ENCODE measurements at regions not wholly inside any gene's neighbourhood (a gene's known extent, or its start where the extent isn't known, plus 50 kb on each side); places are given as distances from the start of the nearest gene placed in this dataset.

GRCh38 chr14:80316441-80316840, 105.1 kb upstream of the DIO2 start:
- no peaks in the 10 kb centered on the region for H3K36me3 ChIP-seq (ENCODE audit: low read depth)
- ATAC-seq (no peak), DNase-seq (no peak)
- peaks cover 3% of the 10 kb centered on the region for H3K9me3 ChIP-seq
- intact Hi-C loops (cut with DNase I, micrococcal nuclease), result no loop called here
- no peaks in the 10 kb centered on the region for H3K4me1 ChIP-seq (ENCODE audit: low read depth)
- H3K4me3 ChIP-seq, result no peak overlapping the region
- TF ChIP-seq CTCF (IDR thresholded peaks at IDR 0.05), result no peak

- H3K4me1 ChIP-seq (ENCODE audit: low read depth), result no peaks in the 10 kb centered on the region
- no peak for TF ChIP-seq CTCF (IDR thresholded peaks at IDR 0.05)
- peaks cover 3% of the 10 kb centered on the region for H3K9me3 ChIP-seq
- intact Hi-C loops (cut with DNase I, micrococcal nuclease), result no loop called here
- DNase-seq (no peak), ATAC-seq (no peak)
- no peak overlapping the region for H3K4me3 ChIP-seq
- no peaks in the 10 kb centered on the region for H3K36me3 ChIP-seq (ENCODE audit: low read depth)
These were observed 104.4 kb upstream of the DIO2 start for GRCh38 chr14:80315681-80316080.

GRCh38 chr14:80313806-80314205, 102.5 kb upstream of the DIO2 start:
- ATAC-seq, result no peak
- no peak for DNase-seq
- Histone ChIP-seq H3K4me1 (ENCODE audit: low read depth) (no peaks in the 10 kb centered on the region), H3K9me3 (no peaks in the 10 kb centered on the region), H3K36me3 (ENCODE audit: low read depth) (no peaks in the 10 kb centered on the region), H3K4me3 (no peak overlapping the region)
- intact Hi-C loops (cut with DNase I, micrococcal nuclease), result no loop called here
- no peak for TF ChIP-seq CTCF (IDR thresholded peaks at IDR 0.05)

DNA sequence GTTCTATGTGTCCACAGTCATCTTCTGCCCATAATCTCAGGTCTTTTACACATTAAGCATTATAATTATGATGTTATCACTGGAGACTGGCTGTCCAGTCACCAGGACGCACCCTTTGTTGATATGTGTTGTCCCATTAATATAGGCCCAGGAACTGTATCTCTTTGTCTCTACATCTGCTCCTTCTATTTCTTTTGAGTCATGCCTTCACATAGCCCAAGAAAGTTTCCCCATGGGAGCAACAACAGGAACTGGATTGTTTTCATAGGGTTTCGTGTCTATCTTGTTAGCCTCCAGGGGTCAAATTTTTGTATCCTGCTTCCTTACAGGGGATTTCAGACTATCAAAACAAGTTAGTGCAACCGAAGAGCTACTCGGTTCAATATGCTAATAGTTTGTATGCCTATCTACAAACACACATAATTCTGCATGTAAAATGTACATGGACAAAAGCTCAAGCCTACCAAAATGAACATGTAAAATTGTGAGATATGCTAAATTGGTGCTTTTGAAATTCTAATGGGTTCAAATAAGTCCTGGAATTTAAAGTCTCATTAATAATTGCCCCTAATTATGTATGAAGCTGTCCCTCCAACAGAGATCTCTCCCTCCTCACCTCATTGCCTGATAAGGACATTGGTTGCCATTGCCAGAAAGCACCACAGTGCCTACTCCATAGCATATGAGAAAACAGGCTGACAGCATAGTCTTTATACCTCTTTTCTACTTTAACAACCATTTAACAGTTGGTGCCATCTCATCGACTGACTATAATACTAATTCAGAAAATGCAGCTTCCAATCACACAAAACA, 99.8 kb upstream of the DIO2 start:
- no peaks in the 10 kb centered on the region for H3K36me3 ChIP-seq (ENCODE audit: low read depth)
- intact Hi-C loops (cut with DNase I, micrococcal nuclease), result no loop called here
- H3K9me3 ChIP-seq, result no peaks in the 10 kb centered on the region
- TF ChIP-seq CTCF (IDR thresholded peaks at IDR 0.05), result no peak
- no peaks in the 10 kb centered on the region for H3K4me1 ChIP-seq (ENCODE audit: low read depth)
- DNase-seq, result no peak
- H3K4me3 ChIP-seq, result no peak overlapping the region
- no peak for ATAC-seq

GRCh38 chr14:80304125-80304766, 92.9 kb upstream of the DIO2 start:
- intact Hi-C loops (cut with DNase I, micrococcal nuclease), result no loop called here
- no peaks in the 10 kb centered on the region for H3K4me1 ChIP-seq (ENCODE audit: low read depth)
- no peak overlapping the region for H3K4me3 ChIP-seq
- no peaks in the 10 kb centered on the region for H3K36me3 ChIP-seq (ENCODE audit: low read depth)
- no peak for DNase-seq
- H3K9me3 ChIP-seq, result no peaks in the 10 kb centered on the region
- TF ChIP-seq CTCF (IDR thresholded peaks at IDR 0.05), result no peak
- ATAC-seq, result no peak
